Activated T-helper 1 cell treated with anti-CD3 and anti-CD28 coated beads, Interleukin-12 subunit alpha, Interleukin-12 subunit beta, Interleukin-2, Interleukin-4 antibody, amounts not matched to agents 30 ng/mL and 10 ng/mL and 1 ng/mL, durations not matched to agents 14 hours and 24 hours and 36 hours (primary cell): ENCODE measurements at regions not wholly inside any gene's neighbourhood (a gene's known extent, or its start where the extent isn't known, plus 50 kb on each side); places are given as distances from the start of the nearest gene placed in this dataset.
"Not testable (repeated sequence)": the region's sequence is repeated elsewhere in the genome, so short reads cannot be mapped to it uniquely, and the experiment has no call there.

Experiments used
- DNase-seq: peaks from one replicate; pipeline ENCODE4 v3.0.0; 2021; ENCODE audit warnings: low spot score
- H3K27ac Mint-ChIP-seq: one replicate; pipeline ENCODE4 v1.8.0; 2021; ENCODE audit warnings: mild to moderate bottlenecking, mixed read lengths
- H3K27me3 Mint-ChIP-seq: one replicate; pipeline ENCODE4 v1.8.0; 2022; ENCODE audit warnings: mild to moderate bottlenecking, moderate library complexity, mixed read lengths; ENCODE audit not compliant: insufficient read depth
- H3K36me3 Mint-ChIP-seq: one replicate; pipeline ENCODE4 v1.8.0; 2021; ENCODE audit warnings: low read depth, mixed read lengths
- H3K4me1 Mint-ChIP-seq: one replicate; pipeline ENCODE4 v1.8.0; 2021; ENCODE audit warnings: low read depth, mixed read lengths
- H3K4me3 Mint-ChIP-seq: one replicate; pipeline ENCODE4 v1.8.0; 2021; ENCODE audit warnings: mild to moderate bottlenecking, moderate library complexity, mixed read lengths
- H3K9me3 Mint-ChIP-seq: one replicate; pipeline ENCODE4 v1.8.0; 2021; ENCODE audit warnings: mixed read lengths
- intact Hi-C: fragments of 100-400 bp; cut with micrococcal nuclease; formaldehyde crosslinking; loops from one replicate; pipeline ENCODE4 v1.15.1; 2024

DNA sequence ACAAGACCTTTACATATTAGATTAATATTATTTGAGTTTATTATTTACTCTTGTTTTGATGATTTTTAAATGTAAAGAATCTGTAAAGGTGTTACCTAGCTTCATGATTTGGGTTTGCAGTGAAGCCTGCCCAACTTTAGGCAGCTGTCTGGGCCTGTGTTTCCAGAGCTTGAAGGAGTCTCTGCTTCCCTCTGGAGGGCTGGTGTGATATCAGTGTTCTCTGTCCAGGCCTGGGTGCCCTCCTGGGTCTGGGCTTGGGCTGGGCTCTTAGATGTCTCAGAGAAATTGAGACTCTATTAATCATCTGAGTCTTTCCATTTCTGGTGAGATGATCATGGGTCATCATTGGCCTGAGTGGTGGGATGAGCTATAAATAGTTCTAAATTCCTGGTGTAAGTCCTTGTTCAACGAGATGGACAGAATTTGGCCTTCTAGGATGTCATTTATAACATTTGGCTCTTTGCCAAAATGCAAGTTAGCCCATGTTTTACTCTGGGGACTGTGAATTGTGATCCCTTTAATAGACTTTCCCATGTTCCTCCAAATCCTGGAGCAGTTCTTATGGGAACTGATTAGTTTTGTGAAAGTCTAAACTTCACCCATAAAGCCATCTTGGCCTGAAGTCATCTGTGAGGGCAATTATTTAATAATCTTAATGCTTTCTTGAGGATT lies 397.3 kb downstream of the TMEM121 start:
- H3K9me3 Mint-ChIP-seq, H3K4me1 Mint-ChIP-seq, H3K4me3 Mint-ChIP-seq, DNase-seq, intact Hi-C loops, H3K27ac Mint-ChIP-seq, H3K36me3 Mint-ChIP-seq: not testable (repeated sequence)
- H3K27me3 Mint-ChIP-seq: peaks cover 10% of the 10 kb centered on the region

DNA sequence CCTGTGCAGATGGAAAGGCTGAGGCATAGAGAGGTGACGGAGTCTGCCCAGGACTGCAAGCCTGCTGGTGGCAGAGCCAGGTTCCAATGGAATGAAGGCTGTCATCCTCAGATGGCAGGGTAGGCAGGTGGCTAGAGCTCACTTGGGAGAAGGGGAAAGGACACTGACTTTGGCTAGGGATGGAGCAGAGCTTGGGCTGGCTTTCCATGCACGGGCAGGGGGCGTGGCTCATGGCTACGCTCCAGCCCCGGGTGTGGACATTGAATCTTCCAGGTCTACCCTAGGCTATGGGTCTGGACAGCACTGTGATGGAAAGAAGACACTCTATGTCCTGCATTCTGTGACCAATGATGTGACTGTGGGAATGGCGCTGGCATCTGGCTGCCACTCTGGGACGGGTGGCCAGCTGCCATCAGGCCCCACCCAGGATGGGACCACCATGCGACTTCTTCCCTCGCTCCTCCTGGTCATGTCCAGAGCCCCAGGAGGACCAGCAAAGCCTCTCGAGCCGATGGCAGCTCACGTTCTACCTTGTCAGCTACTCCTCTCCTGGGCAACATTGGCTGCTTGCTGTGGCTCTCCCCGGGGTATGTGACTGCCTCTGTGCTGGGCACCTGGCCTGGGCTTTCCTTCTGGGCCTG lies 398.7 kb downstream of the TMEM121 start:
- Mint-ChIP-seq H3K27me3 (peaks cover 13% of the 10 kb centered on the region), H3K4me3 (no peak overlapping the region), H3K4me1 (no peaks in the 10 kb centered on the region), H3K27ac (no peak overlapping the region), H3K36me3 (no peaks in the 10 kb centered on the region), H3K9me3 (no peaks in the 10 kb centered on the region)
- intact Hi-C loops: no loop called here
- no peak for DNase-seq

DNA sequence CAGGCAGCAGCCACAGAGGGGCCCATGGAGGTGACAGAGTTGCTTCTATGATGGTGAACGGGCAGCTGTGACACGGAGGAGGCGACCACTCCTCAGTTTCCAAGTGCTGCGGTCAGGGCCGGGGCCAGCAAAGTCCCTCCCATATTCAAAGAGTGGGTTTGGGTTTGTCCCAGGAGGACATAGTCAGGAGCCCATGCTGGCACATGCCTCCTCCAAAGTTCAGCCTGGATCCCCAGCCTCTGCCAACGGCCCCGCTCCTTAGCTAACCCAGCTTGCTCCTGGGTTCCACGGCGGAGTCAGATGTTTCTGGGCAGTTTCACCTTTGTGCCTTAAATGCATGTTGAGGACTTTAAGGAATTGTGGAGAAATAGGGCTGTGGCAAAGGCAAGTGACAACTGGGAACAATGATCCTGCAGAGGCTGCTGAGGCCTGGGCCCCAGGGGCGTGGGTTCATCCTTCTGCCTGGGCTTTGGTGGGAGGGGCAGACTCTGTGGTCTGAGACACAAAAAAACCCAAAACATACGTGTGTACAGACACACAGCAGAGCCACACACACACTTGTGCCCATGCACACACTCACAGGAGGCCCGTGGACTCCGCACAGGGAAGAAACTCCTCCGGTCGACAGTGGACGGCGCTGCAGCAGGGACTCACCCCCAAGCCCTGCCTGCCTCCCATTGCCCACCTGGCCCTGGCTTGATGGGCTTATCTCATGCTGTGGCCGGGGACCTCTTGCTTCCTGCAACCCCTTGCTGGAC lies 399.4 kb downstream of the TMEM121 start:
- no peaks in the 10 kb centered on the region for H3K4me1 Mint-ChIP-seq
- H3K27ac Mint-ChIP-seq: no peak overlapping the region
- H3K27me3 Mint-ChIP-seq: peaks cover 18% of the 10 kb centered on the region
- no peak overlapping the region for H3K4me3 Mint-ChIP-seq
- no peak for DNase-seq
- no peaks in the 10 kb centered on the region for H3K9me3 Mint-ChIP-seq
- intact Hi-C loops: no loop called here
- H3K36me3 Mint-ChIP-seq: no peaks in the 10 kb centered on the region

DNA sequence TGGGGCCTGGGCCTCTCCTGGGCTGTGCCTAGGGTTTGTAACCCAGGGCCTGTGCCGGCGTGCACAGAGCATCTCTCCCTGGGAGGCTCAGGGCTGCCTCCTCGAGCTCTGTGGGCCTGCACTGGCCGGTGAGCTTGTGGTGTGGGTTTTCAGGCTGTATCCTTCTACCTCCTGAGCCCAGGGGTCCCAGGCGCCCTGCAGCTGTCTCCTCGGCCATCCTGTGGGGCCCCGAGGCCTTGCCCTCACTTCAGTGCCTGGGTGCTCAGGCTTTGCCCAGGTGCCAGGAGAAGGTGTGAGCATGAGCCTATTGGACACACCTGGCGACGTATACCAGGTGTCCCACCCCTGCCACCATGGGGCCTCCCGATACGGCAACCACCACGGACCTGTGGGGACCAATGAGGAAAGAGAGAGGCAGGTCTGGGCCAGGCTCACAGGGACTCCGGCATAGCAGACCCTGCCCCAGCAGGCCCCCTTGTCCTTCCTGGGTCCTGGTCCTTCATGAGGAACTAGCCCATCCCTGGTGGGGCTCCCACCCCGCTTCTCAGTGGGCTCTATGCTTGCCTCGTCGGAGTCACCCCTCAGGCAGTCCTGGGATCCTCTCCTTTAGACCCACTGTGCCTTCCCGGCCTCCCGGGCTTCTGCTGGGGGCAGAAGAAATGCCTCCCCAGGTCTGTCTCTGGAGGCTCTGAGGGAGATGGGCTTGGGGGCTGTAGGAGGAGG lies 400.2 kb downstream of the TMEM121 start:
- Mint-ChIP-seq H3K4me3 (no peak overlapping the region), H3K36me3 (no peaks in the 10 kb centered on the region), H3K27me3 (peaks cover 20% of the 10 kb centered on the region), H3K27ac (no peak overlapping the region), H3K4me1 (no peaks in the 10 kb centered on the region), H3K9me3 (no peaks in the 10 kb centered on the region)
- no peak for DNase-seq
- intact Hi-C loops: no loop called here

DNA sequence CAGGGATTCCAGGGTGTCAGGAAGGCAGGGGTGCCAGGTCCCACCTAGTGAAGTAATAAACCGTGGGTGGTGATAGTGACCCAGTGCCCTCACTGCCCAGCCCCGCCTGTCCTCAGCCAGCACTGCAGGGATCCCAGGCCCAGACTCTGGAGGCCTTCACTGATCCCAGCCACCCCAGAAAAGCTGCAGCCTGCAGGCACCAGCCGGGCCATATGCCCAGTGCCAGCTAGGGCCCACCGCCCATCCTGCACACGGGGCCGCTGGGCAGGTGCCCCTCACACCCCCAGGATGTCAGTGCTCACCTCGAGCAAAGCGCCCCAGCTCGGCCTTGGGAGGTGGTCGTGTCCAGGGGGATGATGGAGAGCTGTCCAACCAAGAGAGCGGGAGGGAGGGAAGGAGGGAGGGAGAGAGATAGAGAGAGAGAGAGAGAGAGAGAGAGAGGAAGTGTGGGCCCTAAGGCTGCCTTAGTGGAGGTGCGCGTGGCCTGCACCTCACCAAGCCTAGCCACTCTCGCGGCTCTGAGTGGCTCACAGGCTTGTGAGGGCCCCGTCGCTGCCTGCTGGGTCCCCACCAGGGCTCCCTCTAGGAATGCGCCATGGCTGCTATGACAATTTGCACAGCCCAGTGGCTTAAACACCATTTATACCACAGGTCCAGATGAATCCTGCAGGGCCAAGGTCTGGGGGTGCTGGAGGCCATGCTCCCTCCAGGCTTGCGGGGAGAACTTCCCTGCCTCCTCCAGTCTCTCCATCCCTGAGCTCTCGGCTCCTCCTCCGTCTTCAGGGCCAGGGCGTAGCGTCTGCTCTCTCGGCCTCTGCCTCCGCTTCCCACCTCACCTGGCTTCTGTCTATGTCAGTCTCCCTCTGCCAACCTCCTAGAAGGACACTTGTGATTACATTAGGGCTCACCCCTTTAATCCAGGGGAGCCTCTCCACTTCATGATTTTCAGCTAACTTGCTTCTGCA lies 401.0 kb downstream of the TMEM121 start:
- Mint-ChIP-seq H3K9me3 (no peaks in the 10 kb centered on the region), H3K4me1 (peaks cover 5% of the 10 kb centered on the region), H3K27me3 (peaks cover 25% of the 10 kb centered on the region), H3K4me3 (no peak overlapping the region), H3K36me3 (no peaks in the 10 kb centered on the region), H3K27ac (no peak overlapping the region)
- DNase-seq: no peak
- intact Hi-C loops: no loop called here

DNA sequence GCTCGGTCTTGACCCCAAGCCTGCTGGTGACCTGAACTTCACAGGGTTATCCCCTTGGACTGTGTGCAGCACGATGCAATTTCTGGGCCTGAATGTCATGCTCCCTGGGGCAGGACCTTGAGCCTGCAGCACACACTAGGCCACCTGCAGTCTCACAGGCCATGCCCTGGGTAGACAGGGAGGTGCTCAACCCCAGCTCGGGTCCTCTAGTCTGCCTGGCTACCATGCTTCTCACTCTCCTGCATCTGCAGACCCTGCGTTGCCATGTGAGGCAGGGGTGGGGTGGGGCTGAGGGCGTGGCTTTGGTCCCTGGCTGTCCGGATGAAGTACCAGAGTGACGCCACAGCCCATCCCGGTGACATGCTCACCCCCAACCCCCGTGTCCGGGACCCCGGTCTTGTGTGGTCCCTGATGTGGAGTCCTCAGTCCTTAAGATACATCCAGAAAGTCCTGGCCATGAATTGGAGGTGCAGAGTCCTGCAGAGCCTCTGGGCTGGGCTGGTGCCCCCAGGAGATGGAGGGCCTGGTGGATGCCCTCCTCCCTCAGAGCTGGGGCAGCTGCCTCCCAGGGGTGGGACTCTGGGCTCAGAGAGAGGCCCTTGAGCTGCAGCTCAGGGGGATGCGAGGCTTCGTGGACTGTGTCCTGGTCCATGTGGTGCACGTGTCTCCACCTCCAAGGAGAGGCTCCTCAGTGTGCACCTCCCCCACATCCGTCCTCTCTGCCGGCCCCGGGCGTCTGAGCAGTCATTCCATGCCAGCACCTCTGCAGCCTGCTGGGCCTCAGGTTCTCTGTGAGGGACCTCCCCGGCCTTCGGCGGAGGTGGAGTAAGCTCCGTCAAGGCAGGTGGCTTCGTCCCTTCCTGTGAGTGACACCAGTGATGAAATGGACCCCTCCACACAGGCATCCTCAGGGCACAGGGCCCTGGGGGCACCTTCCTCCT lies 402.1 kb downstream of the TMEM121 start:
- intact Hi-C loops, H3K4me1 Mint-ChIP-seq, H3K27ac Mint-ChIP-seq, DNase-seq, H3K4me3 Mint-ChIP-seq, H3K9me3 Mint-ChIP-seq, H3K36me3 Mint-ChIP-seq: not testable (repeated sequence)
- peaks cover 31% of the 10 kb centered on the region for H3K27me3 Mint-ChIP-seq

DNA sequence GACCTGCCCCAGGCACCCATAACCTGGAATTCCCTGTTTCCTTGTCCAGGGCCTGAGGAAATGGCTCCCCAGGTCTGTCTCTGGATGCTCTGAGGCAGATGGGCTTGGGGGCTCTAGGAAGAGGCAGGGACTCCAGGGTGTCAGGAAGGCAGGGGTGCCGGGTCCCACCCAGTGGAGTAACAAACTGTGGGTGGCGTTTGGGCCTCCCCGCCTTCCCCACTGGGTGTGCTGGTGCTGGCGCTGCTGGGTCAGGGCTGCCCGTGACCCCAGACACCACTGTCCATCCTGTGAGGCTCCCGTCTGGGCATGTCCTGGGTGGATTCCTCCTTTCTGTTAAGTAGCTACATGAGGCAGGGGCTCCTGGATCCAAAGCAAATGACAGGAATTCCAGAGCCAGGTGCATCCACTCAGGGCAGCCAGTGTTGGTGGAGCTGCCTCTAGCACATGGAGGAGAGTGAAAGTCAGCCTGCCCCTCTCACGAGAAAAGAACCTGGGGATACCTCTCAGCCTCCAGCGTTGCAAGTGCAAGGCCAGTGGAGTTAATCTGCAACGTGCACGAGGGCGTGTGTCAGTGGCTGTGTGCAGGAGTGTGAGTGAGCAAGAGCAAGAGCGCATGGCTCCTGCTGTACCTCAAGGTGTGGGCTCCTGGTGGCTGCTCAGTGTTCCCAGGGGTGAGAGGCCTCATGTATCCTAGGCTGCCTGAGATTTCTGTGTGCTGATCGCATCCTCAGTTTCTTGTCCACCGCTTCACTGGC lies 403.1 kb downstream of the TMEM121 start:
- DNase-seq: no peak
- Mint-ChIP-seq H3K36me3 (no peaks in the 10 kb centered on the region), H3K9me3 (no peaks in the 10 kb centered on the region), H3K27me3 (peaks cover 36% of the 10 kb centered on the region), H3K4me1 (peaks cover 5% of the 10 kb centered on the region), H3K4me3 (no peak overlapping the region), H3K27ac (no peak overlapping the region)
- intact Hi-C loops: no loop called here

DNA sequence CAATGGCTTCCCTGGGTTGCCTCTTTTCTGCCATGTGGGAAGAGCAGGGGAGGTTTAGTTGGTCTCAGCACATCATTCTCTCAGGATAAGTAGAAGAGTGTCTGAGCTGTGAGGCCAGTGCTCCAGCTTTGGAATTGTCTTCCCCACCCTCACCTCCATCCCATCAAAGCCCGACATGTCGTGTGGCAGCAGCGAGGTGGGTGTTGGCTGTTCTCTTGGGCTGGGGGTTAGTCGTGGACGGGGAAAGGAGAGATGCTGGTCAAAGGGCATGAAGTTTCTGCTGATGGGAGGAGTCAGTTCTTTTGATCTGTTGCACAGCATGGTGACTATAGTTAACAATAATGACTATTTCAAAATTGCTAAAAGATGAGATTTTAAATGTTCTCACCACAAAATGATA lies 404.2 kb downstream of the TMEM121 start:
- Mint-ChIP-seq H3K27ac (no peak overlapping the region), H3K9me3 (no peaks in the 10 kb centered on the region)
- intact Hi-C loops: no loop called here

DNA sequence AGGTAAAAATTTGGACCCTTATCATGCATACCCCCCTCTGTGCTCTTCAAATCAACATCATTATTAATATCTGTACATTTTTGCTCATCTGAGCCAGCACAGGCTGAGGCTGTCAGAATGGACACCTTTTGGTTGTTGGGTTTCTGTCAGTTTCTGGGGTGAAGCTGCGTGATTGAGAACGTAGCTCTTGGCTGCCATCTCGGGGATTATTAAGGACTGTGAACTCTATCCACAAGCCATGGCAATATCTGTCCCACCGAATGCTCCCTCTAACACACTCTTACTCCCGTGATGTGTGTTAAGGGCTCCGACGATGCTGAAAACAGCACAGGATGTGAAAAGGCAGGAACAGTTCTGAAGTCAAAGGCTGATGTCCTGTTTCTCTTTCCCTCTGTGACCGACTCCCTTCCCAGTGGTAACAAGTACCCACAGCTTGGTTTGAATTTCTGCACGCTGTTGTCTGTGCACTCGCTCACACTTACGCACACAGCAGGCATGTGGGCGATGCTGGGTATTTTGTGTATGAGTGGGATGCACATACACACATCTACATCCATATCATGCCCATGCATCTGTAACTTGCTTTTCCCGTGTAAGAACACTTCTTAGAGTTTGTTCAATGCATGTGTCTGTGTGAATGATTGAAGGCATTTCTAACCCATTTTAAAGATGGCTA lies 405.6 kb downstream of the TMEM121 start:
- Mint-ChIP-seq H3K27me3 (peaks cover 41% of the 10 kb centered on the region), H3K9me3 (no peaks in the 10 kb centered on the region), H3K36me3 (no peaks in the 10 kb centered on the region), H3K27ac (no peak overlapping the region), H3K4me3 (no peak overlapping the region), H3K4me1 (peaks cover 5% of the 10 kb centered on the region)
- no peak for DNase-seq
- intact Hi-C loops: no loop called here

More for the DNA sequence above, 404.2 kb downstream of the TMEM121 start:
- DNase-seq: no peak
- no peaks in the 10 kb centered on the region for H3K36me3 Mint-ChIP-seq
- H3K4me1 Mint-ChIP-seq: peaks cover 5% of the 10 kb centered on the region
- H3K4me3 Mint-ChIP-seq: no peak overlapping the region
- H3K27me3 Mint-ChIP-seq: peaks cover 38% of the 10 kb centered on the region

DNA sequence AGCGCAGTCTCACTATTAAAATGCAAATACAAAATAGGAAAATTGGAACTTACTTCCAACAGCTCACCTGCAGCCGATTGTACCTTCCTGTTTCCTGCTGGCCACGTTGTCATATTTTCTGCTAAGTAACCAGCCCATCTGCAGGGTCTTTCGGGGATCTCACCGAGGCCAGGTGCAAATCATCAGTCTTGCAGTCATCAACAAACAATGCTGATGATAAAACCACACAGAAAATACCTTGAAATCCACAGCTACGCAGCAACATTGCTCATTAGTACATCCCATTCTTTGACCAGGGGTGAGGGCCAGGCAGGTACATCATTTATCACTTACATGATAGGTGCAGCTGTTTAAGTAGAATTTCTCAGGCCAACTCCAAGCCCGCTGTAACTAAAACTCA lies 406.9 kb downstream of the TMEM121 start:
- H3K27ac Mint-ChIP-seq: no peak overlapping the region
- H3K4me1 Mint-ChIP-seq: peaks cover 5% of the 10 kb centered on the region
- H3K9me3 Mint-ChIP-seq: no peaks in the 10 kb centered on the region
- intact Hi-C loops: no loop called here
- H3K27me3 Mint-ChIP-seq: peaks cover 36% of the 10 kb centered on the region
- H3K36me3 Mint-ChIP-seq: no peaks in the 10 kb centered on the region
- DNase-seq: no peak
- H3K4me3 Mint-ChIP-seq: no peak overlapping the region
